GM19043 (cell line): ENCODE measurements at regions not wholly inside any gene's neighbourhood (a gene's known extent, or its start where the extent isn't known, plus 50 kb on each side); places are given as distances from the start of the nearest gene placed in this dataset.

Experiments used
- ATAC-seq: cut with Tn5 transposase; IDR thresholded peaks from one replicate; pipeline ENCODE4 v1.9.1; 2021; ENCODE audit warnings: low read depth; ENCODE audit not compliant: unreplicated experiment

- no peak for ATAC-seq
Observed at GRCh38 chr15:94671858-94672532, 440.6 kb downstream of the MCTP2 start.

GRCh38 chr15:94673801-94674200 is 442.4 kb downstream of the MCTP2 start:
- ATAC-seq, result no peak

- ATAC-seq, result no peak
Observed at GRCh38 chr15:94674296-94674695, 442.9 kb downstream of the MCTP2 start.

DNA sequence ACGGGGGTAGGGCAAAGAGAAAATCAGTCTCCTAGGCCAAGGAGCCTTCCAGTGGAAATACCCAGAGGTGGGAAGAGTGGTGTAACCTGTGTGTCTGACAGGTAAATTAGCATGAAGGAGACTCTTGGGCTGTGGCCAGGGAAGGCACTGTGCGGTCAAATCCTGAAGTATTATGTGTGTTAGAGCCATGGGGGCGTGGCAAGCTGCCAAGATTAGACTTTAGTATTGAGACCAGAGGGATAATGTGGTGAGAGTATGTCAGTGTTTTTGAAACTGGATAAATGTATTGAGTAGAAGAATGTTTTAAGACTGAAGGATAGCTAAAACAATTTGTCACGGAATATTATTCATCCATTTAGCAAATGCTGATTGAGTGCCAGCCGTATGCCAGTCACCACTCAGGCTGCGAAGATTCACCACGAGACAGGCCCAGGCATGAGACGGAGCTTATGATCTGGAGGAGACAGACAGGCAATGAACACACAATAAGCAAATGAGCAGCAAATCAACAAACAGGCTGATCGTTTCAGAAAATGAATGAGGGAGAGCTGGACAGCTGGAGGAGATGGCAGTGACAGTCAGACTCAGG is 445.9 kb downstream of the MCTP2 start:
- no peak for ATAC-seq

- no peak for ATAC-seq
Observed at GRCh38 chr15:94682171-94682570, 450.8 kb downstream of the MCTP2 start.

DNA sequence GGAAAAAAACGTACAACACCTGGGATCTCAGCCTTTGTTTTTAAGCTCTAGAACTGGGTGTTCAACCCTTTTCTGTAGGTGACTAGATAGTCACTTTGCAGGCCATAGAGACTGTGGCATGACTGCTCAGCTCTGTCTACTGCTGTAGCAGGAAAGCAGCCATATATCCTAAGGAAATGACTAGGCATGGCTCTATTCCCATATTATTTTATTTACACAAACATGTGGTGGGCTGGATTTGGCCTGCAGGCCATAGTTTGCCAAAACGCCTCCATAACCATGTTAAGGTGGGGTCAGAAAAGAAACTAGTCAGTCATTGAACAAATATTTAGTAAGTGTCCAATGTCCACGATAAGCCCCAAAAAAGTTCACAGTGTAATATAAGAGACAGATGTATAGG is 452.5 kb downstream of the MCTP2 start:
- no peak for ATAC-seq

- no peak for ATAC-seq
Observed at GRCh38 chr15:94691169-94691568, 459.8 kb downstream of the MCTP2 start.

GRCh38 chr15:94692710-94693109 is 461.3 kb downstream of the MCTP2 start:
- ATAC-seq, result no peak

GRCh38 chr15:94700211-94700610 is 468.9 kb downstream of the MCTP2 start:
- ATAC-seq, result no peak

GRCh38 chr15:94701281-94701985 is 470.1 kb downstream of the MCTP2 start:
- no peak for ATAC-seq

GRCh38 chr15:94703596-94703995 is 472.2 kb downstream of the MCTP2 start:
- no peak for ATAC-seq

GRCh38 chr15:94704421-94704820 is 473.1 kb downstream of the MCTP2 start:
- no peak for ATAC-seq

GRCh38 chr15:94704946-94705345 is 473.6 kb downstream of the MCTP2 start:
- ATAC-seq, result no peak

DNA sequence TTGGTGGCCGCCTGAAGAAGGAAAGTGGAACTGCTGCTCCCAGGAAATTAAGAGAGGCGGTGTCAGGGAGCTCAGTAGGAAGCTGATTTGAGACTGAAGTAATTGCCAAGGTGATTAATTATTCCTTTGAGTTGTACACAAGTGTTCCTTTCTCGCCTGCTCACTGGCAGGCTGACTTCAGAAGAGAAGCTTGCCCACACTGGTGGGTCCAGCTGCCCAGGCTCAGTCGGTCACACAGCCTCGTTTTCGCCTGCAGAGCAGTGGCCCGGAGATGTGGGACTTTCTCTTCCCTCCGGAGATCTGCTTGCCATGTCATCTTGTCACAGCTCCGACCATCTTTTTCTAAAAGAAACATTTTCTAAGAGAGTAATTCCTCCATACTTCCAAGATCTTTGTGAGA is 478.0 kb downstream of the MCTP2 start:
- no peak for ATAC-seq

DNA sequence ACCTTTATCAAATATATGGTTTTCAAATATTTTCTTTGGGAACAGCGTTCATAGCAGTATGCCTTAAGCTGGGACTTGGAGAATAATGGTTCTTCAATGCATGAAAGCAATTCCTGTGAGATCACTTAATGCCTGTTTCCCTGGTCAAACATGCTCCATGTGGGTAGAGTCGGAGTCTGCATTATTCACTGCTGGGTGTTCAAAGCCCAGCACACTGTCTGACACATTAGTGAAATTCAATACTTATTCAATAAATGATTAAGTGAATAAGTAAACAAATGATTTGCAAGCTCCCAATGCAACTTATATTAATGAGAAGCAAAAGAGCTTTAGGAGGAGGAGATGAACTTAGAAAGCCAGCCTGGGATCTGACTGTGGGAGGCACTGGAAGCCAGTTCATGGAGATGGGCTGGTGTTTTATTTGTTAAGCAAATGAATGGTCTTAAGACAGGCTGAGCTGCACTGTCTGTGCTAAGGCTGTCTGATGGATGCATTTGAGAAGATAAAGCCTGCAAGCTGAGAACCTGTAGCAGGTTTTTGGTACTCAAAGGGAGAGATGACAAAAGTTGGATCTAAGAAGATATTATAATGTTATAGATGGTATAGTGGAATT is 490.8 kb downstream of the MCTP2 start:
- no peak for ATAC-seq

GRCh38 chr15:94723801-94724200 is 492.4 kb downstream of the MCTP2 start:
- ATAC-seq, result no peak

DNA sequence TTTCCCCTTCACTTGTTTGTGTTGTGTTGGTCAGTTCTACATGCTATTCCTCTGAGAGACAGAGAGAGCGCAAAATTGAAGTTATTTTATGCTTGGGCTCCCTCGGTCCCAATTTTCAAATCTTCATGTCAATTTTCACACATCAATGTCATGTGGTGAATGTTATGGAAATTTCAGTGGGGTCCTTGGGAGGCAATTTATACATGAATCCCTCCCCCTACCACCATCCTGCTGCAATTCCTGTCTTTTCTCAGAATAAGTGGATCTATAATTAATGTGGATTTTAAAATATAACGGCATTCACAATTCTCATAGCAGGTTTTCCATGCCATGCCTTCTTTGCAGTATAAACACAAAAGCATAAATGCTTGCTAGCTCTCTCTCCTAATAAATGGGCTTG is 499.9 kb downstream of the MCTP2 start:
- ATAC-seq, result no peak

DNA sequence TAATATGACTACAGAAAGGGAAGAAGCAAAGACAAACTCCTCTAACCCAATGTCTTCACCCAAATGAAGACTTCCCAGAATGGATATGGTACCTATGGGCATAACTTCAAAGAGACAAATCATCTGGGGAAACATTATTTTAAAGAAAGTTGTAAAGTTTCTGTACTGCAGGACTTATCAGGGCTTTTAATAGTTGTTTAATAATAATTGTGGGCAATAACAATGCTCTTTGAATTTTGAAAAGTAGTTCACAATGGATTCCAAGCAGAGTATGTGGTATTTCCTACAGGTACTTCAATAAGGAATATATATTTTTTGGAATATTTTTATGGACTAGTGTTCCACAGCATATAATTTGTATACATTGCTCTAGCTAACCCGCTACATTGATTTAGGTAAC is 503.1 kb downstream of the MCTP2 start:
- ATAC-seq, result no peak

- no peak for ATAC-seq
Observed at GRCh38 chr15:94736236-94736635, 504.9 kb downstream of the MCTP2 start.

- no peak for ATAC-seq
Observed at GRCh38 chr15:94739639-94740038, 508.3 kb downstream of the MCTP2 start.

- no peak for ATAC-seq
Observed at GRCh38 chr15:94740469-94740868, 509.1 kb downstream of the MCTP2 start.

- no peak for ATAC-seq
Observed at GRCh38 chr15:94743668-94744067, 512.3 kb downstream of the MCTP2 start.
